Neural cell (in vitro differentiated cells): ENCODE measurements at regions not wholly inside any gene's neighbourhood (a gene's known extent, or its start where the extent isn't known, plus 50 kb on each side); places are given as distances from the start of the nearest gene placed in this dataset.

ENCODE experiments used
- CTCF ChIP-seq: fragments of 450-650 bp; IDR thresholded peaks from 2 replicates; pipeline ENCODE4 v1.5.1; 2014; ENCODE audit warnings: antibody characterized with exemption, mild to moderate bottlenecking, moderate library complexity; ENCODE audit not compliant: poor library complexity, severe bottlenecking
- EP300 ChIP-seq: fragments of 450-650 bp; conservative IDR thresholded peaks from 2 replicates; pipeline ENCODE4 v1.6.1; 2014; ENCODE audit warnings: antibody characterized with exemption, mild to moderate bottlenecking, moderate library complexity; ENCODE audit not compliant: poor library complexity, severe bottlenecking
- REST ChIP-seq: IDR thresholded peaks from 2 replicates; pipeline ENCODE4 v1.6.1; 2012; ENCODE audit warnings: borderline replicate concordance

GRCh38 chr10:94223702-94224370 is 138.9 kb downstream of the NOC3L start:
- TF ChIP-seq CTCF (no peak), EP300 (no peak), REST (no peak)
